Gastrocnemius medialis (tissue), 4 donors: ENCODE measurements at regions not wholly inside any gene's neighbourhood (a gene's known extent, or its start where the extent isn't known, plus 50 kb on each side); places are given as distances from the start of the nearest gene placed in this dataset.

ENCODE experiments used
- ATAC-seq, 2 donors: fragments of 150-250 bp; one replicate each; pipeline ENCODE4 v1.9.1; 2016
- DNase-seq, 2 donors: peaks; one replicate each; pipeline ENCODE4 v3.0.0-alpha.2; 2019
- H3K27ac ChIP-seq, 4 donors: fragments of 200-600 bp; sonication (generic); 1 replicate in 1 of 4; 2 replicates in 3 of 4; pipeline ENCODE4 v1.5.1; 2016 to 2018; ENCODE audit warnings: mild to moderate bottlenecking in 2 of 4, moderate library complexity in 1 of 4
- H3K27me3 ChIP-seq, 3 donors: fragments of 200-600 bp; sonication (generic) in 2 of 3; 1 replicate in 1 of 3; 2 replicates in 2 of 3; pipeline versions ENCODE4 v1.5.1 to v1.6.0; 2016 to 2019; ENCODE audit warnings: mild to moderate bottlenecking in 1 of 3, moderate library complexity in 1 of 3
- H3K36me3 ChIP-seq, 2 donors: fragments of 200-600 bp; sonication (generic) in 1 of 2; one replicate each; pipeline ENCODE4 v1.5.1; 2017 to 2018
- H3K4me1 ChIP-seq, 2 donors: fragments of 200-600 bp; sonication (generic) in 1 of 2; one replicate each; pipeline ENCODE4 v1.5.1; 2016 to 2017; ENCODE audit warnings: mild to moderate bottlenecking in 2 of 2
- H3K4me3 ChIP-seq, 4 donors: fragments of 200-600 bp; sonication (generic) in 3 of 4; 1 replicate in 1 of 4; 2 replicates in 3 of 4; pipeline ENCODE4 v1.5.1; 2016 to 2019; ENCODE audit warnings: mild to moderate bottlenecking in 2 of 4
- H3K9me3 ChIP-seq, 3 donors: fragments of 200-600 bp; sonication (generic) in 2 of 3; 1 replicate in 1 of 3; 2 replicates in 2 of 3; pipeline ENCODE4 v1.5.1; 2016 to 2019
- POLR2A ChIP-seq, 2 donors: fragments of 450-650 bp; IDR thresholded peaks; one replicate each; pipeline ENCODE4 v1.6.1; 2017; ENCODE audit warnings: antibody characterized with exemption in 2 of 2, mild to moderate bottlenecking in 2 of 2, moderate library complexity in 2 of 2
- in situ Hi-C, 4 donors: fragments of 200-750 bp; cut with MboI; loops; one replicate each; pipeline versions ENCODE4 v1.15.0 to v1.8.0; 2017; ENCODE audit warnings: low sequenced_read_pairs in 4 of 4
- intact Hi-C: fragments of 100-400 bp; cut with DNase I; formaldehyde crosslinking; loops from one replicate; pipeline ENCODE4 v1.15.1; 2023; ENCODE audit warnings: low total_unique reads
- TF ChIP-seq, protein P1 (sequence below), 5 experiments: fragments of 450-650 bp in 3 of 5; fragments of 200-600 bp in 2 of 5; sonication (generic) in 2 of 5; IDR thresholded peaks in 4 of 5; conservative IDR thresholded peaks in 1 of 5; 1 replicate in 4 of 5; 2 replicates in 1 of 5; pipeline ENCODE4 v1.5.1; 2016 to 2019; ENCODE audit warnings: antibody characterized with exemption in 5 of 5, mild to moderate bottlenecking in 3 of 5, moderate library complexity in 3 of 5

DNA sequence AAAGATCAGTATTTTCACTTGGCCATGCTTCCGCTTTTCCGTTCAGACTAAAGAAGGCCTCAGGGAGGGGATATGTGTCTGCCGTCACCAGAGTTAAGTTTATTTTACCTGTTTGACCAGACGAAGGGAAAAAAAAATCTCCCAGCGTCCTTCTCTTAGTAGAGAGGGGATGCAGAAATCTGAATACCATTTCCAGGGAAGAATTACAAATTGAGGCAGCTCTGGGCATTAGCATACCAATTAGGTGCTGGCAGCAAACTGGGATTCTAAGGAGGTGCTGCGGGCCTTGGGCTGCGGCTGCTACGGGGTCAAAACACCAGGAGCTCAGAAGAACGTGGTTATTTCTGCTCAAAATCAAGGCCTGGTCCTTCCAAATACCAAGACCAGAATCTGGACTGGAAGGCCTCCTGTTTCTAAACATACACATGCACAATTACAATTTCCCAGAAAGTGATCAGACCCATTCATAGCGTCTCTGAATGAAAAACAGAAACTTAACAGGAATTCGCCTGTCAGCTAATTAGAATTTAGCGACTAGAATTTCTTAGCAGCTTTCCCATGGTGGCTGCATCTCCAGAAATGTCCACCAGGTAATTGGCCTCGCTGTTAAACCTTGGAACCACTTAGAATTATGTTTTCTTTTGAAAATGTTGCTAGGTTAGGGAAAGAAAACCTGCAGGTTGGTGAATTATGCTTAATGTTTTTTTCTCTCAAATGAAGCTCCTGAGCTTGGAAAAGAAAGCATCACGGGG, 617.0 kb downstream of the VRK1 start:
- no peak for ATAC-seq
- no peak for DNase-seq
- Histone ChIP-seq H3K9me3 (no peaks in the 10 kb centered on the region), H3K27ac (no peak overlapping the region), H3K27me3 (peaks cover 20 to 40% (median 35%) of the 10 kb centered on the region in 3 donors), H3K4me3 (no peak overlapping the region), H3K36me3 (no peaks in the 10 kb centered on the region), H3K4me1 (peaks cover 0 to 6% of the 10 kb centered on the region in 2 donors)
- intact Hi-C loops (no loop called here), in situ Hi-C loops (no loop called here)
- no peak for TF ChIP-seq POLR2A (IDR thresholded peaks at IDR 0.05)
- TF ChIP-seq, protein P1, sequence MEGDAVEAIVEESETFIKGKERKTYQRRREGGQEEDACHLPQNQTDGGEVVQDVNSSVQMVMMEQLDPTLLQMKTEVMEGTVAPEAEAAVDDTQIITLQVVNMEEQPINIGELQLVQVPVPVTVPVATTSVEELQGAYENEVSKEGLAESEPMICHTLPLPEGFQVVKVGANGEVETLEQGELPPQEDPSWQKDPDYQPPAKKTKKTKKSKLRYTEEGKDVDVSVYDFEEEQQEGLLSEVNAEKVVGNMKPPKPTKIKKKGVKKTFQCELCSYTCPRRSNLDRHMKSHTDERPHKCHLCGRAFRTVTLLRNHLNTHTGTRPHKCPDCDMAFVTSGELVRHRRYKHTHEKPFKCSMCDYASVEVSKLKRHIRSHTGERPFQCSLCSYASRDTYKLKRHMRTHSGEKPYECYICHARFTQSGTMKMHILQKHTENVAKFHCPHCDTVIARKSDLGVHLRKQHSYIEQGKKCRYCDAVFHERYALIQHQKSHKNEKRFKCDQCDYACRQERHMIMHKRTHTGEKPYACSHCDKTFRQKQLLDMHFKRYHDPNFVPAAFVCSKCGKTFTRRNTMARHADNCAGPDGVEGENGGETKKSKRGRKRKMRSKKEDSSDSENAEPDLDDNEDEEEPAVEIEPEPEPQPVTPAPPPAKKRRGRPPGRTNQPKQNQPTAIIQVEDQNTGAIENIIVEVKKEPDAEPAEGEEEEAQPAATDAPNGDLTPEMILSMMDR (IDR thresholded peaks at IDR 0.05 in 4 of 5, conservative IDR thresholded peaks at IDR 0.05 in 1 of 5), result no peak

DNA sequence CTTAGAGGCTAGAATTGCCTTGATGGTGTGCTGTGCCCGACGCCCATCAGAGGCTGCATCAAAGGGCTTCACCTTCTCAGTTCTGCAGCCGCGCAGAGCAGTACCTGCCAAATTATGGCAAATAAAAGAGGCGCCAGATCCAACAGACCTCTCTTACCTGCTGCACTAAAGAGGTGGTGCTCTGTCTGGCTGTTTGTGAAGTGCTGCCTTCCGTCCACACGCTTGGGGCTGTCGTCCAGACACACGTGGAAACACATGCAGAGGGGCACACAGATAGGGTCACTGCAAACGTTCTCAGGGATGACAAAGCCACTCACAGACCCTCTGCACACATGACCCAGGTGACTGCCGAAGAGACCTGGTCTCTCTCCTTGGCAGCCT, 617.5 kb downstream of the VRK1 start:
- no peaks in the 10 kb centered on the region for H3K9me3 ChIP-seq
- no peak for ATAC-seq
- H3K27me3 ChIP-seq, result peaks cover 20 to 40% (median 31%) of the 10 kb centered on the region in 3 donors
- H3K4me1 ChIP-seq, result peaks cover 0 to 6% of the 10 kb centered on the region in 2 donors
- no peak for TF ChIP-seq POLR2A (IDR thresholded peaks at IDR 0.05)
- TF ChIP-seq, protein P1 (IDR thresholded peaks at IDR 0.05 in 4 of 5, conservative IDR thresholded peaks at IDR 0.05 in 1 of 5), result no peak
- DNase-seq, result no peak
- no peak overlapping the region for H3K4me3 ChIP-seq
- in situ Hi-C loops (no loop called here), intact Hi-C loops (no loop called here)
- no peak overlapping the region for H3K27ac ChIP-seq
- no peaks in the 10 kb centered on the region for H3K36me3 ChIP-seq

DNA sequence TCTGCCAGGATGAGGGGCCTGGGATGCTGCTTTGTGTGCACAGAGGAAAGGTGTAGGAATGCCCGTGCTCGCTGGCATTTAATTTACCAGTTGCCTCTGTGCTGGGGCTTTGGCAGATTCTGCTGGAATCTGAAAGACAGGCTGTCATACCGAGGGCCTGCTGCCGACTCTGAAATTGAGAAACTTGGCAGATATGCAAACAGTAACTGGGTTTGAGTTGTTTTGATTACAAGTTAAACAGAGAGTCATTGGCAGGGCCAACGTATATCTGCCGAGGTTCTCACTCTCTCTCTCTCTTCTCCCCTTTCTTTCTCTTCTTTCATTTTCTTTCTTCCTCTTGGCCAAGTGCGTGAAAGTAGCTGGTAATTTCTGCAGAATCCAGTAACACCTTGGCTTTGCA, 618.7 kb downstream of the VRK1 start:
- Histone ChIP-seq H3K27ac (no peak overlapping the region), H3K4me3 (no peak overlapping the region), H3K36me3 (no peaks in the 10 kb centered on the region), H3K9me3 (no peaks in the 10 kb centered on the region), H3K4me1 (peaks cover 0 to 6% of the 10 kb centered on the region in 2 donors), H3K27me3 (peaks cover 20 to 32% (median 30%) of the 10 kb centered on the region in 3 donors)
- in situ Hi-C loops (no loop called here), intact Hi-C loops (no loop called here)
- no peak for ATAC-seq
- TF ChIP-seq, protein P1 (IDR thresholded peaks at IDR 0.05 in 4 of 5, conservative IDR thresholded peaks at IDR 0.05 in 1 of 5), result no peak
- TF ChIP-seq POLR2A (IDR thresholded peaks at IDR 0.05), result no peak
- no peak for DNase-seq

DNA sequence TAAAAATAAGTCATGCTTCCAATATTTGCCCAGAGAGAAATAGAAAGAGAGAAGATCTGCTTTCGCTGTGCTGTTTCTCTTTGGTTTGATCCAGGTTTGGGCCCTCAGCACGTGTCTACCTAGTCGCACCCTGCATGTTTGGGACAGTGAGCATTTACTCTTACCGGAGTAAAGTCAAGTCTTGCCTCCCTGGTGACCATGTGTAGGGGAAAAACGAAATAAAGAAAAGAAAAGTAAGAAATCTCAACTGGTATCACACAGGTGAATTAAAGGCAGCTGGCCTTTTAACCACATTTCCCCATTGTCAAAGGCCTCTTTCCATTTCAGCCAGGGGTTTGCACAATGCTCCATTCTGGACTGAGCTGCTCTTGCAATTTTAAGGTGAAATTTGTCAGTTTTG, 619.4 kb downstream of the VRK1 start:
- intact Hi-C loops, result no loop called here
- in situ Hi-C loops, result no loop called here
- no peak for TF ChIP-seq POLR2A (IDR thresholded peaks at IDR 0.05)
- TF ChIP-seq, protein P1 (IDR thresholded peaks at IDR 0.05 in 4 of 5, conservative IDR thresholded peaks at IDR 0.05 in 1 of 5), result no peak
- peaks cover 0 to 6% of the 10 kb centered on the region in 2 donors for H3K4me1 ChIP-seq
- peaks cover 20 to 28% (median 26%) of the 10 kb centered on the region in 3 donors for H3K27me3 ChIP-seq
- DNase-seq (no peak), ATAC-seq (no peak)
- no peak overlapping the region for H3K4me3 ChIP-seq
- H3K9me3 ChIP-seq, result no peaks in the 10 kb centered on the region
- no peaks in the 10 kb centered on the region for H3K36me3 ChIP-seq
- no peak overlapping the region for H3K27ac ChIP-seq
